K562 (cell line): ENCODE measurements at regions not wholly inside any gene's neighbourhood (a gene's known extent, or its start where the extent isn't known, plus 50 kb on each side); places are given as distances from the start of the nearest gene placed in this dataset. TPM values are rescaled to one million over a fixed set of nuclear protein-coding genes. Genes with fewer than 3 reads are reported as not detected.
A peak's percentile ranks its signal among the peaks of the same experiment; 100 is the strongest.
"Not testable (repeated sequence)": the region's sequence is repeated elsewhere in the genome, so short reads cannot be mapped to it uniquely, and the experiment has no call there.

Experiments used
- ATAC-seq: fragments of 200-7000 bp; cut with Tn5 transposase; 3 replicates; pipeline ENCODE4 v1.9.1; 2020; ENCODE audit warnings: moderate library complexity
- BruUV-seq: library from RNA; stranded (reverse); fragments of 400-500 nt; replicated peaks from 2 replicates; lab custom pipeline; 2021; lab: Mats Ljungman, UMichigan
- CTCF ChIA-PET: fragments of 300-600 bp; formaldehyde crosslinking; extraction: SDS; loops from one replicate; lab custom pipeline; 2021; ENCODE audit warnings: low intra/inter-chr PET ratio; lab: Yijun Ruan, JAX
- POLR2A ChIA-PET: fragments of 300-600, 350-650 bp; sonication (Branson Sonifier 250); formaldehyde crosslinking; extraction: SDS; loops from one replicate; lab custom pipeline; 2021; ENCODE audit warnings: antibody characterized with exemption, inconsistent platforms; lab: Yijun Ruan, JAX
- DNase-seq, 4 experiments: peaks; one replicate each; pipeline versions ENCODE4 v3.0.0 to v3.0.0-alpha.2; 2011 to 2018; ENCODE audit warnings: low spot score in 3 of 4, mixed read lengths in 3 of 4; ENCODE audit errors: extremely low read depth in 1 of 4
- FAIRE-seq: peaks from 2 replicates; lab custom pipeline; 2011; peaks lifted over from hg19 to GRCh38; lab: Jason Lieb, UNC
- H2AFZ ChIP-seq: 2 replicates; pipeline ENCODE4 v1.6.0; 2011; ENCODE audit warnings: low read depth, low read length, control low read depth, inconsistent platforms
- H3K27ac ChIP-seq: fragments of 200-600 bp; 3 replicates; pipeline ENCODE4 v1.8.0; 2011; ENCODE audit warnings: low read depth, mild to moderate bottlenecking, control low read depth, inconsistent platforms, low read length, moderate library complexity, mixed read lengths; ENCODE audit errors: extremely low read depth
- H3K27me3 ChIP-seq, 2 experiments: fragments of 300-600 bp in 1 of 2; 2 replicates in 1 of 2; 3 replicates in 1 of 2; pipeline versions ENCODE4 v1.6.0 to v1.8.0; 2011; ENCODE audit warnings: inconsistent platforms in 2 of 2, low read length in 2 of 2, mild to moderate bottlenecking in 1 of 2, mixed read lengths in 1 of 2, moderate library complexity in 1 of 2; ENCODE audit not compliant: control insufficient read depth in 2 of 2, insufficient read depth in 2 of 2
- H3K36me3 ChIP-seq: fragments of 300-600 bp; 3 replicates; pipeline ENCODE4 v1.8.0; 2011; ENCODE audit warnings: mild to moderate bottlenecking, low read length, inconsistent platforms; ENCODE audit not compliant: control insufficient read depth, insufficient read depth
- H3K4me1 ChIP-seq, 2 experiments: fragments of 200-600 bp in 1 of 2; replicated peaks in 1 of 2; 2 replicates in 1 of 2; 3 replicates in 1 of 2; pipeline versions ENCODE4 v1.5.1 to v1.8.0; 2011; ENCODE audit warnings: inconsistent platforms in 2 of 2, low read length in 2 of 2, mild to moderate bottlenecking in 1 of 2, mixed read lengths in 1 of 2, moderate library complexity in 1 of 2; ENCODE audit not compliant: control insufficient read depth in 2 of 2, insufficient read depth in 2 of 2
- H3K4me2 ChIP-seq: 2 replicates; pipeline ENCODE4 v1.6.1; 2011; ENCODE audit warnings: low read length, control low read depth, inconsistent platforms, mixed read lengths; ENCODE audit not compliant: insufficient read depth
- H3K4me3 ChIP-seq: fragments of 200-600 bp; sonication (generic), shearing (Covaris generic); 2 replicates; pipeline ENCODE4 v1.5.1; 2016; ENCODE audit warnings: control low read depth, inconsistent platforms
- H3K79me2 ChIP-seq: fragments of 200-600 bp; 3 replicates; pipeline ENCODE4 v1.8.0; 2011; ENCODE audit warnings: low read length, inconsistent platforms; ENCODE audit not compliant: control insufficient read depth, insufficient read depth
- H3K9ac ChIP-seq, 2 experiments: 2 replicates each; pipeline versions ENCODE4 v1.6.0 to v1.6.1; 2011; ENCODE audit warnings: low read depth in 2 of 2, low read length in 2 of 2, control low read depth in 1 of 2, inconsistent platforms in 1 of 2, mild to moderate bottlenecking in 1 of 2, mixed read lengths in 1 of 2; ENCODE audit not compliant: insufficient read depth in 1 of 2
- H3K9me1 ChIP-seq: one replicate; pipeline ENCODE4 v1.6.0; 2011; ENCODE audit warnings: inconsistent platforms, mild to moderate bottlenecking, low read length, moderate library complexity; ENCODE audit not compliant: control insufficient read depth, insufficient read depth
- H3K9me3 ChIP-seq: replicated peaks from 2 replicates; pipeline ENCODE4 v1.5.1; 2011; ENCODE audit warnings: low read depth, low read length, inconsistent platforms; ENCODE audit not compliant: control insufficient read depth, insufficient read depth
- H4K20me1 ChIP-seq: replicated peaks from 2 replicates; pipeline ENCODE4 v1.6.1; 2011; ENCODE audit warnings: low read length, inconsistent platforms, mixed read lengths; ENCODE audit not compliant: control insufficient read depth, insufficient read depth
- CEBPB ChIP-seq: fragments of 450-650 bp; IDR thresholded peaks from 2 replicates; pipeline ENCODE4 v1.6.1; 2016; ENCODE audit warnings: missing genetic modification characterization, missing compliant biosample characterization
- KDM1A ChIP-seq, 2 experiments: fragments of 450-650 bp; IDR thresholded peaks; 2 replicates each; pipeline ENCODE4 v1.6.1; 2016; ENCODE audit warnings: mild to moderate bottlenecking in 2 of 2
- WGBS: fragments of 100-300 bp; shearing (Covaris generic); methylation state at CpG from one replicate; pipeline ENCODE4 v1.1.6; 2016; ENCODE audit warnings: low coverage, mixed read lengths; ENCODE audit not compliant: insufficient coverage; ENCODE audit errors: missing lambda C conversion rate; 5-methylcytosine and 5-hydroxymethylcytosine counted together
- in situ Hi-C: fragments of 300-500 bp; cut with MboI; formaldehyde crosslinking; loops from 4 replicates; pipeline ENCODE4 v1.15.0; 2018; ENCODE audit warnings: inconsistent platforms, mixed read lengths
- intact Hi-C: fragments of 100-400 bp; cut with micrococcal nuclease; formaldehyde crosslinking; loops from 2 replicates; pipeline ENCODE4 v1.14.2; 2022
- small RNA-seq: library from RNA; depleted of rRNA; stranded (forward); fragments of <200 nt; gene quantifications from one replicate; pipeline ENCODE3, GENCODE V24; 2014

DNA sequence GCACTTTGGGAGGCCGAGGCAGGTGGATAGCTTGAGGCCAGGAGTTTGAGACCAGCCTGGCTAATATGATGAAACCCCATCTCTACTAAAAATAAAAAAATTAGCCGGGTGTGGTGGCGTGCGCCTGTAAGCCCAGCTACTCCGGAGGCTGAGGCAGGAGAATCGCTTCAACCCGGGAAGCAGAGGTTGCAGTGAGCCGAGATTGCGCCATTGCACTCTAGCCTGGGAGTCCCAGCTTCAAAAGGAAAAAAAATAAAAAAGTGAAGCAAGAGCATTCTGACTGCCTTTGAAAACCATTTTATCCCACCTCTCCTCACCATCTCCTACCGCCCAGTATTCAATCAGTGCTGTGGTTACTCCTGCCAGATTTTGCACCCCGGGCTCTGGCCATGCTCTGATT is 50.5 kb upstream of the AKIRIN2 start:
- H3K4me2 ChIP-seq, CTCF ChIA-PET, H3K9me3 ChIP-seq, H4K20me1 ChIP-seq, DNase-seq, H3K27me3 ChIP-seq, H2AFZ ChIP-seq, H3K4me3 ChIP-seq, H3K27ac ChIP-seq, H3K36me3 ChIP-seq, ATAC-seq, H3K9me1 ChIP-seq, intact Hi-C loops, in situ Hi-C loops, H3K9ac ChIP-seq, FAIRE-seq, H3K79me2 ChIP-seq, BruUV-seq: not testable (repeated sequence)
- WGBS, result 55% methylated on average over 11 of the region's 11 CpGs
- POLR2A ChIA-PET, result interaction anchor here (0.8 kb wide), 1 partner anchor 34 kb away, joined by 3 read pairs; no protein-coding TSS in a partner anchor
- H3K4me1 ChIP-seq, result peaks cover 8 to 14% of the 10 kb centered on the region in 2 experiments; a peak in 4 of 5 replicates
- TF ChIP-seq CEBPB (tag) (peak; percentile 35; the same call in 1 of the 2 replicates), KDM1A (IDR thresholded peaks at IDR 0.05) (0 out of 4 replicates have a peak, but pooled peaks of 1 of the 2 experiments have one; percentile 21)

Small RNA genes in the stretch of these regions (small RNA-seq; reads per million reads assigned to genes)
- not detected for gene RF00019
- not detected for gene RN7SL183P
